ENCODE measurements at regions not wholly inside any gene's neighbourhood (a gene's known extent, or its start where the extent isn't known, plus 50 kb on each side); places are given as distances from the start of the nearest gene placed in this dataset.

GRCh38 chr5:82713811-82714210 lies 363.4 kb downstream of the TMEM167A start:
- DNase-seq (ENCODE audit: low read depth, low spot score), result no peak

GRCh38 chr5:82707741-82708140 lies 369.5 kb downstream of the TMEM167A start:
- no peak for DNase-seq (ENCODE audit: low read depth, low spot score)

GRCh38 chr5:82704381-82704780 lies 372.8 kb downstream of the TMEM167A start:
- no peak for DNase-seq (ENCODE audit: low read depth, low spot score)

- no peak for DNase-seq (ENCODE audit: low read depth, low spot score)
These were observed 375.1 kb downstream of the TMEM167A start for GRCh38 chr5:82702046-82702445.

- no peak for DNase-seq (ENCODE audit: low read depth, low spot score)
These were observed 377.5 kb downstream of the TMEM167A start for GRCh38 chr5:82699737-82700136.

- no peak for DNase-seq (ENCODE audit: low read depth, low spot score)
These were observed 379.2 kb downstream of the TMEM167A start for GRCh38 chr5:82698026-82698425.

GRCh38 chr5:82694711-82695285 lies 382.4 kb downstream of the TMEM167A start:
- DNase-seq (ENCODE audit: low read depth, low spot score), result no peak

- no peak for DNase-seq (ENCODE audit: low read depth, low spot score)
These were observed 384.4 kb downstream of the TMEM167A start for GRCh38 chr5:82692826-82693225.

GRCh38 chr5:82684659-82685058 lies 392.5 kb downstream of the TMEM167A start:
- no peak for DNase-seq (ENCODE audit: low read depth, low spot score)

- no peak for DNase-seq (ENCODE audit: low read depth, low spot score)
These were observed 393.0 kb downstream of the TMEM167A start for GRCh38 chr5:82684165-82684564.

GRCh38 chr5:82679660-82680059 lies 397.5 kb downstream of the TMEM167A start:
- DNase-seq (ENCODE audit: low read depth, low spot score), result no peak

GRCh38 chr5:82676661-82677060 lies 398.5 kb upstream of the RPS23 start:
- DNase-seq (ENCODE audit: low read depth, low spot score), result no peak

- no peak for DNase-seq (ENCODE audit: low read depth, low spot score)
These were observed 396.5 kb upstream of the RPS23 start for GRCh38 chr5:82674671-82675070.

- no peak for DNase-seq (ENCODE audit: low read depth, low spot score)
These were observed 395.1 kb upstream of the RPS23 start for GRCh38 chr5:82673057-82673809.

- DNase-seq (ENCODE audit: low read depth, low spot score), result no peak
These were observed 392.5 kb upstream of the RPS23 start for GRCh38 chr5:82670692-82671091.

- DNase-seq (ENCODE audit: low read depth, low spot score), result no peak
These were observed 391.6 kb upstream of the RPS23 start for GRCh38 chr5:82669720-82670119.

GRCh38 chr5:82666312-82666711 lies 388.2 kb upstream of the RPS23 start:
- DNase-seq (ENCODE audit: low read depth, low spot score), result no peak

- DNase-seq (ENCODE audit: low read depth, low spot score), result no peak
These were observed 386.6 kb upstream of the RPS23 start for GRCh38 chr5:82664732-82665131.

- no peak for DNase-seq (ENCODE audit: low read depth, low spot score)
These were observed 385.1 kb upstream of the RPS23 start for GRCh38 chr5:82663225-82663624.

GRCh38 chr5:82662340-82662739 lies 384.2 kb upstream of the RPS23 start:
- DNase-seq (ENCODE audit: low read depth, low spot score), result no peak

GRCh38 chr5:82661933-82662332 lies 383.8 kb upstream of the RPS23 start:
- no peak for DNase-seq (ENCODE audit: low read depth, low spot score)

GRCh38 chr5:82661462-82661861 lies 383.3 kb upstream of the RPS23 start:
- DNase-seq (ENCODE audit: low read depth, low spot score), result no peak

GRCh38 chr5:82659115-82659514 lies 381.0 kb upstream of the RPS23 start:
- DNase-seq (ENCODE audit: low read depth, low spot score), result no peak
